DMS114 treated with DMSO at 0.1 percent for 48 hours (cell line): ENCODE measurements at regions not wholly inside any gene's neighbourhood (a gene's known extent, or its start where the extent isn't known, plus 50 kb on each side); places are given as distances from the start of the nearest gene placed in this dataset.
A peak's percentile ranks its signal among the peaks of the same experiment; 100 is the strongest.
"Not testable (repeated sequence)": the region's sequence is repeated elsewhere in the genome, so short reads cannot be mapped to it uniquely, and the experiment has no call there.

Experiments used
- DNase-seq: peaks from one replicate; lab custom pipeline; 2025; ENCODE audit not compliant: unreplicated experiment; lab: John Stamatoyannopoulos, UW

DNA sequence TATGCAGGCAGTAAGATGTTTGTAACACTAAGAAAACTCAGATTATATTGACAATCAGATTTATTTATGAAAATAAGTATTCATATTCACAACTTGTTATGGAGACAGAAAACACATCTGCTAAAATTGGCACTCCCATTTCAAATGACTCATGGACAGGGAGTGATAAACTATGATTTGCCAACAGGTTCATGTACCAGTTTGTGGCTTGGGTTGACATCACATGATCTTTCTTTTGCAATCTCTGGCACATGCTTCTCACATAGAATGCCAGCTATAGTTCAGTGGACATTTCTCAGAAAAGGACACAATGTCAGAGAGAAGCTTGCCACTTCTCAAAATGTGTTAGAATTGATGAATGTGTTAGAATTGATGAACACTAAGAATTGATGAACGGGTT, 663.2 kb upstream of the ANKRD30A start:
- DNase-seq: no peak

DNA sequence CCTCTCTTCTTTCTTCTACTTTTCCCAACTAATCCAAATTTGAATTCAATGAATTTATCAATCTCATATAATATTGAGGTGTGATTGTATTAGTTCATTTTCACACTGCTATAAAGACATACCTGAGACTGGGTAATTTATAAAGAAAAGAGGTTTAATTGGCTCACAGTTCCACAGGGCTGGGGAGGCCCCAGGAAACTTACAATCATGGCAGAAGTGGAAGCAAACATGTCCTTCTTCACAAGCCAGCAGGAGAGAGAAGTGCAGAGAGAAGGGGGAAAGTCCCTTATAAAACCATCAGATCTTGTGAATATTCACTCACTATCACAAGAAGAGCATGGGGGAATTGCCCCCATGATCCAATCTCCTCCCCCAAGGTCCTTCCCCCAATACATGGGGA, 667.0 kb upstream of the ANKRD30A start:
- DNase-seq: not testable (repeated sequence)

DNA sequence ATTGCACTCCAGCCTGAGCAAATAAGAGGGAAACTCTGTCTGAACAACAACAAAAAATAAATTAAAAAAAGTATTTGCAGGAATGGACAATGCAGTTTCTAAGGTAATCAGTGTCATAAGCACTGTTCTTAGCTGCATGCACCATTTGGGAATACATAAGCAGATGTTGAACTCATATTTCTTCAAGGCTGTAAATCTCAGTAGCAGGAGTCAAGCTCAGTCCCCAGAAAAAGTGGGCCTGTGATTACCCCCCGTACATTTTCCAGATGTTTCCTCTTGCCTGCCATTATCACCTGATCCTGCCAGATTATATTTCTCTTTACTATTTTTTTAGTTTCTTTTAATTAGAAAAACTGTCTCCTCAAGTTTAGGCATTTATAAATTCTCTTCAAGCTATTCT, 667.6 kb upstream of the ANKRD30A start:
- DNase-seq: no peak

DNA sequence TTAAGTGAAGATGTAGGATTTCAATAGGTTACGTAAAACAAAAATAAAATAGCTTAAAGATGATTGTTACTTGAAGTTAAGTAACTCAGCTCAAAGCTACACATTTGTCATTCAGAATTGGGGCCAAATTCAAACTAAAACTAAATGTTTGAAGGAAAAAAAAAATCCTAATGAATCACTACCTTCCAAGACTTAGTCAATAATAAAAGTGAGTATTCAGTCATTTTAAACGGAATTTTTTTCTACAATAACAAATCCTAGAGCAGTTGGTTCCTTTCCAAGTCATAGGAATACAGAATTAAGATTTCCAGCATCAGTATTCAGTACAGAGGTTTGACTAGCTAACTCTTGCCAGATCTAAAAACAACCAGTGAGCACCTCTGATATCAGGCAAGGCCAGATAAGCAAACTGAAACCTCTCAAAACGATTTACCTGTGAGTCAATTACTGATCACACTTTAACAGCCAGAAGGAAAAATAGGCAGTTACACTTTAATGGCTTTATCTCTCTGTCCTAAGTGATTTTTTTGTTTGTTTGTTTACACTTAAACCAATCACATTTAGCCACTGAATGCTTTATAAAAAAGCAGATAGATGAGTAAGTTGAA, 669.8 kb upstream of the ANKRD30A start:
- DNase-seq: no peak

DNA sequence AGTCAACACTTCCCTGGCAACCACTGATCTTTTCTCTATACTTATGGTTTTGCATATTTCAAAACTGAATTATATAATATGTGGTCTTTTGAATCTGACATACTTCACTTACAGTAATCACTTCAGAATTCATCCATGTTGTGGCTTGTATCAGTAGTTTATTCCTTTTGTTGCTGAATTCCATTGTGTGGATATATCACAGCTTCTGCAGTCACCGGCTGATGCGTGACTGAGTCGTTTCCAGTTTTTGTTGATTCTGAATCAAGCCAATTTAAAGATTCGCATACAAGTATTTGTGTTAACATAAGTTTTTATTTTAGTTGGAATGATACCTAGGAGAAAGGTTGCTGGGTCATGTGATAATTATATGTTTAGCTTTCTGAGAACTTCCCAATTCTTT, 672.5 kb upstream of the ANKRD30A start:
- DNase-seq: no peak

DNA sequence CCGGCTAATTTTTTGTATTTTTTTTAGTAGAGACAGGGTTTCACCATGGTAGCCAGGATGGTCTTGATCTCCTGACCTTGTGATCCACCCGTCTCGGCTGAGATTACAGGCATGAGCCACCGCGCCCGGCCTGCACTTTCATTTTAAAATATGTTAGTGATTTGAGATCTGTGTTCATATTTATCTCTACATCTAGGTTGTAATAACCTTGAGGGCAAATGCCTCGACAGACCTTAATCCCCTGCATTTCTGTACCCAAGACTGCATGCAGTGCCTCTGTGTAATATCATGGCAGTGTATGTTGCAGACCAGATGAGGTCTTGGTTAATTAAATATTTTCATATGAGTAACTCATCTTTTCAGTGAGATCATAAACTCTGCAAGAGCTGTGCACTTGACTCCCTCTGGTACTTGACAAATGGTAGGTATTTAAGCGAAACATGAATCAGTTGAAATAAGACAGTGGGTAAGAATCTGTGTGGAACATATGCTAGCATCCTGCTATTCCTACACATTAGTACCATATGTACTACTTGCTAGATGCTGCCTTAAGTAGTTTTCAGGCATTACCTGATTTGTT, 673.9 kb upstream of the ANKRD30A start:
- peak; percentile 81 for DNase-seq

DNA sequence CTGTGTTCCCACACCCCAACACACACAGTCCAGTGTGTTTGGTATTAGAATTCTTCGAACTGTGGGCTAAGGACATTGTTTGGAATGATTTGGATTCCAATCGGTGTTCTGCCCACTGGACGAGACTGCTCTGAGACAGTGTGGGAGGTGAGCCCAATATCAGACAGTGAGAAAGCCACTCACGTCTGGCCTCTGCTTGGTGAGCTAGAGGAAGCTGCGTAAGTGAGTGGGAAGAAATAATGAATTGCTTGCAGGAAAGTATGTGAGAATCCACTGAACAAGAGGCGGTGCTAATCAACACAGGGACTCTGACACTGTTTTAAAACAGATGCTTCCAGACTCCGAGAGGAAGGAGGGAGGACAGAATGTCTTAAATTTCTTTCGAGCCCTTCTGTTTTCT, 675.0 kb upstream of the ANKRD30A start:
- DNase-seq: peak; percentile 93

DNA sequence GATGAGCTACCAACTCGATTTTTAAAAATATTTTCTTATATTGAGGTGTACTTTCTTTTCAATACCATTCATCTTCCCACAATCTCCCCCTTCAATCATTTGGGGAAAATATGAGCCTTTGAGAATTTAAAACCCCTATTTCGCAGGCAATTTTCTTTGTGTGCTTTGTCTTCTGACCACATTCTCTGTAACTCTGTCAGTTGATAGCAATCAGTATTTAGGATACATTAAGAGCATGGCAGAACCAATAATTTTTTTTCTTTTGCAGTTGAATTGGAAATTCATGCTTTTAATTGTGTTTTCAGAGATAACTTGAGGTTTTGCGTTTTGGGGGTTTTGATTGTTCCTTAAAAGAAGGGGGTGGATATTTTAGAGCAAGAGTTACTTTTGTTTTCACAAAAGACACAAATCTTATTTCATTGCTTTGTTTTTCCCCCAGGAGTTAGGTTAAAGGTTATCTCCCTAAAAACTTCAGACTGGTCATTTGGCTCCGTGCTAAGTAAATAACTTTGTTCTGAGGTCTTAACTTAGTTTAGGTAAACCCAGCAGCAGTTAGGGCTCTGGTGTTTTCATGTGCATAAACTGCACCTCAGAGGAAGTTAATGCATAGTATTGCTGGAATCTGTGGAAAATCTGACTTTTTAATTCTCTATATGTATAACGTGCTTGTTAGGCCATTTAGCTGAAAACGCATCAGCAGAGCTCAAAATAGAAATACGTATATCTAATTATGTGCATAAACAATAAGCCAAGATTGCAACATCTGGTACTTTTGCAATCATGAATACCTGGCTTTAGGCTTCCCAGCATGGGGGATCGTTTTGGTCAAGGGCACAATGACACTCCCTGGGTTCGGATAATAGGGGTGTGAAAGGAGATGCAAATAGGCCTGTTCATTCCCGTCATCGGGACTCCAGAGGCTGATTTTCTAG, 676.4 kb upstream of the ANKRD30A start:
- peak; percentile 97 for DNase-seq

DNA sequence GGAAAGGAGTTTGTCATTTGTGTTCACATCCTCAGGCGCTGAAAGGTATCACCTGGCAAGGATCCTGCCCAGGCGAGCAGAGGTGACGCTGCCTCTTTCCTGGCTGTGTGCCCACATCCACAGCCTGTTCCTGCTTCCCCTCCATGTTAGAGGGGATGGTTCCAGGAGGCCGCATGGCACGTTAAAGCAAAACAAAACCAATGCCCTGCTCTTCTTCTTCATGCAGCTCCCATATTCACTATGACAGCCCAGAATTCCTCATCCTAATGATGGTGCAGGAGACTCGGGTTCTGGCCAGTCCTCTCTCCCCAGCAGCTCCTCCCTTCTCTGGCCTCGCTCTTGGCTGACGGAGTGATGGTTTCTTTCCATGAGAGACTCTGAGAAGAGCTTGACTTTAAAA, 678.5 kb upstream of the ANKRD30A start:
- no peak for DNase-seq

DNA sequence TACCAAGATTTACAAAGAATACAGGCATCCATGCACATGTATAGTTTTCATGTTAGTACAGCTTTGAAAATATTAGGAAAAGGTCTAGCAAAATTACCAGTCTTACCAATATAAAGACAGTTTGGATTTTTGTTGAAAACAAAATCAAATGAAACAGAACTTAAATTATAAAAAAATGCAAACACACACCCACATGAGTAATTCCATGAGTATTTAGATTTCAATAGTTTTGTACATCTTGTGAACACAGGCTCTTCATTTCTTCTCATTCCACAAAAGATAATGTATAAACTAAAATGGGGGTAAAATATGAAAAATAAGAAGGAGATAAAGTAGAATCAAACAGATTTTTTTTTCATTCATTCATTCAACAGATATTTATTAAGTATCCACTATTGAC, 682.2 kb upstream of the ANKRD30A start:
- DNase-seq: no peak

DNA sequence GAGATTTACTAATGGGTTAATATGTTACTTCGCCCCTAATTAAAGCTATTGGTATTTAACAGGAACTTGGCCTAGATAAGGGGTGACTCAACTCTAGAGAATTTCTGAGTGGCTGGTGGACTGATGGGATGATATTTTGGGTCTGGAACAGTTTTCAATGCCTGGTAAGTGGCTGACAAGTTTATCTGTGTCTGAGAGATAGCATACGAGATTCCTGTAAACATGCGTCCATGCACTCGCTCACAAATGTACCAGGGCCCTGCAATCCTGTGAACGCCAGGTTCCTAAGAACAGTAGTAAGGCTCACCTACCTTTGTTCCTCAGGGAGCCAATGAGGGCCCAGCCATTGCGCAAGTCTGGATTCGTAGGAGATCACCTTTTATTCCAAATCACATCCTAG, 683.8 kb upstream of the ANKRD30A start:
- no peak for DNase-seq

DNA sequence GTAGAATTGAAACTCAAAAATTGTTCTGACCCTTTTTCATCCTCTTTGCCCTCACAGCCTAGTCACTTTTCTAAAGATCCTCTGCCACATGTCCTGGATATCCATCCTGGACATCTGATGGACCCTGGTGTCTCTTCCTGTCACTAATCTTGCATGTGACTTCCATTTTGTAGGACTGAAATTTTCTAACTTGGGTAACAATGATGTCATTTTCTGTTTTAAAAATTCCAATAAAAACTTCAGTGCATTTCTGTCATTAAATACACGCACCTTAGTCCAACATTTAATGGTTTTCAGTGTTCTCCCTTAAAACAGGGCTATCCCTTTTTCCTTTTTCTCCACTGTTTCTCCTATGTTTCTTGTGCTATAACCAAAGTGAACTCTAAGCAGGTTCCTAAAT, 684.9 kb upstream of the ANKRD30A start:
- DNase-seq: no peak

DNA sequence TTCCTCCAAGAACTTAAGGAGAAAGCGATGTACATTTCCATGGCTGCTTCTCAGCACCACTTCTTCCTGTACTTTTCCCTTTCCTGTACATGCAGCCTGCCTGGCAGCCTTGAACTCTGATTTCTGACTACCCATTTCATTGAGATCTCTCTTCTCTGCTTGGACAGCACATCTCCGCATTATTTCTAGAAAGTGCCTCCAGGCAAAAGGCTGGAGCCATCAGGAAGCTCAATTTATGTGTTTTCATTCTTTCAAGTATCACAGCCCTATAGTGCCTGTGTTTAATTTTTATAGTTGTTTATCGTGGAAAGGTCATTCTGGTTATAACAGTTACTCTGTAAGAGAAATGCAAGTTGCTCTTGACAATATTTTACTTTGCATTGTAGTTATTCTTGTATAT, 688.0 kb upstream of the ANKRD30A start:
- no peak for DNase-seq

DNA sequence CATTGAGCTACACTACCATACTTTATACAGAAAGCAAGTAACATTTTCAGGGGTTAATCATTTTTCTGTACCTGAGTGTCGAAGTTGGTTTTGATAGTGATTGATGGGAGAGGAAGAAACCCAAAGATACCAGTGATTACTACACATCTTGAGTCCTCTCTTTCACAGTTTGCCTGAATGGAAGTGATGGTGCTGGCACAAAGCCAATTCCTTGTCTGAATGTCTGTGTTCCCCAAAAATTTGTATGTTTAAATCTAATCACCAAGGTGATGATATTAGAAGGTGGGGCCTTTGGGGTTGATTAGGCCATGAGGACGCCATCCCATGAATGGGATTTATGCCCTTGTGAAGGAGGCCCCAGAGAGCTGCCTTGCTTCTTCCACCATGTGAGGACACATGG, 696.9 kb upstream of the ANKRD30A start:
- no peak for DNase-seq

DNA sequence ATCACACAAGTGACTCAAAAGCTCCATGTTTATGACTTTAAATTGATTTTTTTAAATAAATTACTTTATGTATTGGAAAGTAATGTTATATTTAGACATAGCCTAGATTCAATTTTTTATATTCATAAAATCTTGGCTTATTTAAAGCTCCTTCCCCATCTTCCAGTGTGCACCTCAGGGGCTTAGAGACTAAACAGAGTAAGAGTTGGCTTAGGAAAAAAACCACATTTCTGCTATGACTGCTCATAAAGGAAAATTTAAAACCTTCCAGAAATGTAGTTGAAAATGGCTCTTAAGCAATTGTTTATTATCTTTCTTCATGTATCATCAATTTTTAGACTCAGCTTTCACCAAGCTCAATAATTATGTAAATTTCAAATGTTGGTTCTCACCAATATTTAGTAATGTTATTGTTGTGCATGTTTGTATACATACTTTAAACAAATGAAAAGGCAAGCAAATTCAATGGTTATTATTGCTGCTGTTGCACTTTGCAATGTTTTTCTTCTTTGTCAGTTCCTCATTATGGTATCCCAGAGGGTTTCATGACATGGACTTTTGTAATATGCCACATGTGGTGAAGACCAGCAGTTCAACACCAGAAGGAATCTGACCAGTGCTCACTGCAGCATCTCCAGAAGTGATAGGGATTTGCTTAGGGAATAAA, 700.1 kb upstream of the ANKRD30A start:
- DNase-seq: no peak

DNA sequence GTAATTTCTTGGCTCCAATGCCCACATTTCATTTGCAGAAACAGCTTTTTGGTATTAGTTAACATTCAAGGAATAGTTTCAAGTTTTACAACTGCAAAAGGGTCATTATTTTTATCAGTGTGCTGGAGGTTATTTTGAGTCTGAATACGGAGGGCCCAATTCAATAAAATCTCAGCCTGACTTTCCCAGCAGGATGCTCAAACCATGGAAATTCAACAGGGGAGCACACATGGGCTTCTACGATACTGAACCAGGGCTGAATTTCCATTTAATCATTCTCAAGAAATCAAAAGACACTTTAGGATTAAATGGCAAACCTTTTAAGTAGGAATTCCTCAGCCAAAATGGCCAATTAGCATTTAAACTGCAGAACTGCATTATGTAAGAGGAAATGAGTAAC, 700.9 kb upstream of the ANKRD30A start:
- no peak for DNase-seq

DNA sequence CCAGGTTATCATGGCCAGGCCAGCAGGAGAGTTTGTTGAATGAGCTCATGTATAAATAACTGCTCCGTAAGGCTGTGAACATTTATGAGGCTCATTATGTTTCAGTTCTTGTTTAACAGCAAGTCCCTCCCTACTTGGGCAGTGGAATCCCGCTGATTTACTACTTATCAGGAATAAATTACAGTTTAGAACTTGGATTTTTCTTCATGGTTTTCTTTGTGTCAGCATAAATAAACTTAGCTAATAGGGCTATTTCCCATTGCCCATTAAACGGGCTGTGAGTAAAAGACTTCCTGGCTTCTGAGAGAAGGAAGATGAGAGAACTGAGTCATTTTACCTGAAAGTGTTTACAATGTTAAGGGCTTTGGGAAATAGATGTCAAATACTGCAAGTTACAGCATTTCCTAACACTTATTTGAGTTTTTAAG, 701.6 kb upstream of the ANKRD30A start:
- DNase-seq: no peak

DNA sequence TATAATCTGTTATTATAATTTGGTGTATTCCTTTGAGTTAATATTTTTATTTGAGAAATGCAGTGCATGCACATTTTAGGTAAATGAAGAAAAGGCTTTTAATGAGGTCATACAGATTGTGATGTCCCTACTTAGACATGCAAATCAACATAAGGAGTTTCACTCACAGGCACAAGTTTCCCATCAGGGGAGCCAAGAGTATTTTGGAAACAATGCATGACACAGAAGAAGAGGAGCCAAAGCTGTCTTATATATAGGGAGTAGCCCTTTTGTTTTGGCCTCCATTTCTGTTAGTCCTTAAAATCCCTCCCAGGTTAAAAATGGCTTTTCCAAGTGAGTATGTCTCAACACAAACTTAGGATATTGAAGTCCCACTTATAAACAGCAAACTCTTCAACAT, 703.4 kb upstream of the ANKRD30A start:
- DNase-seq: no peak

DNA sequence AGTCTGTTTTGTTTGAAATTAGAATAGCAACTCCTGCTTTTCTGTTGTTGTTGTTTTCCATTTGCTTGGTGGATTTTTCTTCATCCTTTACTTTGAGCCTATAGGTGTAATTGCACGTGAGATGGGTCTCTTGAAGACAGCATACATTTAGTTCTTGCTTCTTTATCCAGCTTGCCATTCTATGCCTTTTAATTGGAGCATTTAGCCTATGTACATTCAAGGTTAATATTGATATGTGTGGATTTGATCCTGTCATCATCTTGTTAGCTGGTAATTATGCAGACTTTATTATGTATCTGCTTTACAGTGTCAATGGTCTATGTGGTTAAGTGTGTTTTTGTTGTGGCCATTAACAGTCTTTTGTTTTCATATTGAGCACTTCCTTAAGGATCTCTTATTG, 708.9 kb upstream of the ANKRD30A start:
- no peak for DNase-seq

DNA sequence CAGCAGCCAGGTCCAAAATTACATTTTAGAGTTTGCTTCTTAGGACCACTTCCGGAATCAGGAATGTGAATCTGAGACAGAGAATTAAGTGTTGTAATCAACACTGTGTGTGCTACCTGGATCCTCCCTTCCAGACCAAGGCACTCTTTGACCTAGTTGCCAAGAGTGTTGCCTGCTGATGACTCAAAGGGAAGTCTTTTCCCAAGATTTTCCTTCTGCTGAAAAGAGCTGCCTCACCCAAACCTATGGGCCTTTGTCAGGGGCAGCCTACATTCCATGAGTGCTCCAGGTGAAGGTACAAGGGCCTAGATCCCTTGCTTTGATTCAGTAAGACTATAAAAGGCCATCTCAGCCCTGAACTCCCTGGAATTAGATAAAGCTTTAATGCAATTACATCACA, 712.5 kb upstream of the ANKRD30A start:
- DNase-seq: no peak

DNA sequence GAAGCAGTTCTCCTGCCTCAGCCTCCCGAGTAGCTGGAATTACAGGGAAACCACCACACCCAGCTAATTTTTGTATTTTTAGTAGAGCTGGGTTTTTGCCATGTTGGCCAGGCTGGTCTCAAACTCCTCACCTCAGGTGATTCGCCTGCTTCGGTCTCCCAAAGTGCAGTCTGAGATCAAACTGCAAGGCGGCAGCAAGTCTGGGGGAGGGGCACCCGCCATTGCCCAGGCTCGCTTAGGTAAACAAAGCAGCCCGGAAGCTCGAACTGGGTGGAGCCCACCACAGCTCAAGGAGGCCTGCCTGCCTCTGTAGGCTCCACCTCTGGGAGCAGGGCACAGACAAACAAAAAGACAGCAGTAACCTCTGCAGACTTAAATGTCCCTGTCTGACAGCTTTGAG, 725.2 kb upstream of the ANKRD30A start:
- not testable (repeated sequence) for DNase-seq

DNA sequence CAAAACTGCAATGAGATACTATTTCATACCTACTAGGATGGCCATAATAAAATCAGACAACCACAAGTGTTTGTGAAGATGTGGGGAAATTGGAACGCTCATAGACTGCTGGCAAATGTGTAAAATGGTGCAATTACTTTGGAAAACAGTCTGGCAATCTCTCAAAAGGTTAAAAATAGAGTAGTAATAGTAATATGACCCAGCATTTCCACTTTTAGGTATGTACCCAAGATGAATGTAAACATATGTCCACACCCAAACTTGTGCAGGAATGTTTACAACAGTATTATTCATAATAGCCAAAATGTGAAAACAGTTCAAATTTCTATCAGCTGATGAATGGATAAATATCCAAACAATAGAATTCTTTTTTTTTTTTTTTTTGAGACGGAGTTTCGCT, 731.6 kb upstream of the ANKRD30A start:
- no peak for DNase-seq
